H9 (cell line): ENCODE measurements at regions not wholly inside any gene's neighbourhood (a gene's known extent, or its start where the extent isn't known, plus 50 kb on each side); places are given as distances from the start of the nearest gene placed in this dataset.
A peak's percentile ranks its signal among the peaks of the same experiment; 100 is the strongest.

Experiments used
- DNase-seq: peaks from one replicate; pipeline ENCODE4 v3.0.0-alpha.2; 2017
- H2AFZ ChIP-seq: one replicate; pipeline ENCODE4 v1.6.1; 2013; ENCODE audit warnings: mild to moderate bottlenecking, low read length, control low read depth, moderate library complexity
- H2AK5ac ChIP-seq: 2 replicates; pipeline ENCODE4 v1.6.1; 2013; ENCODE audit warnings: low read length, control low read depth, mixed read lengths; ENCODE audit not compliant: insufficient read length
- H2BK120ac ChIP-seq: one replicate; pipeline ENCODE4 v1.6.1; 2013; ENCODE audit warnings: low read depth, mild to moderate bottlenecking, low read length, control low read depth, inconsistent platforms; ENCODE audit not compliant: poor library complexity, severe bottlenecking
- H2BK12ac ChIP-seq: 2 replicates; pipeline ENCODE4 v1.6.1; 2013; ENCODE audit warnings: low read length, control low read depth, mixed read lengths, low read depth; ENCODE audit not compliant: insufficient read length
- H2BK15ac ChIP-seq: 2 replicates; pipeline ENCODE4 v1.6.1; 2013; ENCODE audit warnings: low read depth, low read length, control low read depth
- H2BK20ac ChIP-seq: one replicate; pipeline ENCODE4 v1.6.1; 2013; ENCODE audit warnings: low read depth, mild to moderate bottlenecking, low read length, control low read depth, inconsistent platforms; ENCODE audit not compliant: poor library complexity, severe bottlenecking
- H2BK5ac ChIP-seq: 2 replicates; pipeline ENCODE4 v1.6.1; 2013; ENCODE audit warnings: low read length, control low read depth, mixed read lengths; ENCODE audit not compliant: insufficient read length
- H3K14ac ChIP-seq: 2 replicates; pipeline ENCODE4 v1.6.1; 2013; ENCODE audit warnings: low read length, control low read depth; ENCODE audit not compliant: insufficient read depth
- H3K18ac ChIP-seq: 2 replicates; pipeline ENCODE4 v1.6.1; 2013; ENCODE audit warnings: low read depth, mild to moderate bottlenecking, mixed read lengths, low read length, control low read depth; ENCODE audit not compliant: insufficient read length
- H3K23ac ChIP-seq: 2 replicates; pipeline ENCODE4 v1.6.1; 2013; ENCODE audit warnings: low read length, control low read depth, mixed read lengths, low read depth; ENCODE audit not compliant: insufficient read length
- H3K23me2 ChIP-seq: 2 replicates; pipeline ENCODE4 v1.6.1; 2013; ENCODE audit warnings: low read depth, mild to moderate bottlenecking, mixed read lengths, low read length, control low read depth; ENCODE audit not compliant: insufficient read length, poor library complexity, severe bottlenecking
- H3K27ac ChIP-seq: 2 replicates; pipeline ENCODE4 v1.5.1; 2013; ENCODE audit warnings: low read length, control low read depth, mixed read lengths, low read depth; ENCODE audit not compliant: insufficient read length
- H3K27me3 ChIP-seq: 2 replicates; pipeline ENCODE4 v1.6.1; 2013; ENCODE audit warnings: low read length, control low read depth, inconsistent platforms; ENCODE audit not compliant: insufficient read depth
- H3K4ac ChIP-seq: 2 replicates; pipeline ENCODE4 v1.6.1; 2013; ENCODE audit warnings: low read depth, mild to moderate bottlenecking, control low read depth, inconsistent platforms, low read length, moderate library complexity
- H3K4me1 ChIP-seq: 2 replicates; pipeline ENCODE4 v1.6.1; 2013; ENCODE audit warnings: low read length, control low read depth, inconsistent platforms; ENCODE audit not compliant: insufficient read depth
- H3K4me2 ChIP-seq: 2 replicates; pipeline ENCODE4 v1.6.1; 2013; ENCODE audit warnings: low read length, control low read depth, mixed read lengths; ENCODE audit not compliant: insufficient read length, insufficient read depth
- H3K56ac ChIP-seq: 2 replicates; pipeline ENCODE4 v1.6.1; 2013; ENCODE audit warnings: low read depth, mild to moderate bottlenecking, mixed read lengths, low read length, control low read depth; ENCODE audit not compliant: insufficient read length
- H3K79me1 ChIP-seq: 2 replicates; pipeline ENCODE4 v1.6.1; 2013; ENCODE audit warnings: low read depth, mild to moderate bottlenecking, moderate library complexity, low read length, control low read depth, inconsistent platforms; ENCODE audit not compliant: insufficient read depth, poor library complexity, severe bottlenecking
- H3K79me2 ChIP-seq: 2 replicates; pipeline ENCODE4 v1.6.1; 2013; ENCODE audit warnings: low read length, control low read depth, inconsistent platforms; ENCODE audit not compliant: insufficient read depth
- H3K9ac ChIP-seq: 2 replicates; pipeline ENCODE4 v1.6.1; 2013; ENCODE audit warnings: low read length, control low read depth, mixed read lengths; ENCODE audit not compliant: insufficient read length; ENCODE audit errors: extremely low read depth
- H3K9me3 ChIP-seq: one replicate; pipeline ENCODE4 v1.6.1; 2013; ENCODE audit warnings: low read depth, low read length, inconsistent platforms; ENCODE audit not compliant: control insufficient read depth
- H3T11ph ChIP-seq: one replicate; pipeline ENCODE4 v1.6.1; 2013; ENCODE audit warnings: mild to moderate bottlenecking, low read length, control low read depth, inconsistent platforms
- H4K20me1 ChIP-seq: one replicate; pipeline ENCODE4 v1.6.1; 2013; ENCODE audit not compliant: control insufficient read depth, insufficient read length, insufficient read depth
- H4K5ac ChIP-seq: 2 replicates; pipeline ENCODE4 v1.6.1; 2013; ENCODE audit warnings: low read depth, mild to moderate bottlenecking, mixed read lengths, low read length, control low read depth; ENCODE audit not compliant: insufficient read length
- H4K8ac ChIP-seq: replicated peaks from 2 replicates; pipeline ENCODE4 v1.6.1; 2013; ENCODE audit warnings: low read length, control low read depth, mixed read lengths, low read depth; ENCODE audit not compliant: insufficient read length
- H4K91ac ChIP-seq: 2 replicates; pipeline ENCODE4 v1.6.1; 2013; ENCODE audit warnings: low read depth, mild to moderate bottlenecking, moderate library complexity, mixed read lengths, low read length, control low read depth; ENCODE audit not compliant: insufficient read length
- H3K27ac Mint-ChIP-seq, 3 experiments: 2 replicates in 2 of 3; 3 replicates in 1 of 3; pipeline ENCODE4 v1.8.0; 2020 to 2021; ENCODE audit warnings: mixed read lengths in 3 of 3, mild to moderate bottlenecking in 1 of 3, moderate library complexity in 1 of 3
- H3K27me3 Mint-ChIP-seq: 2 replicates; pipeline ENCODE4 v1.8.0; 2021; ENCODE audit warnings: low read depth, mild to moderate bottlenecking, moderate library complexity, mixed read lengths
- H3K36me3 Mint-ChIP-seq, 3 experiments: 2 replicates in 2 of 3; 3 replicates in 1 of 3; pipeline ENCODE4 v1.8.0; 2020 to 2021; ENCODE audit warnings: low read depth in 3 of 3, mixed read lengths in 3 of 3; ENCODE audit not compliant: insufficient read depth in 1 of 3
- H3K4me1 Mint-ChIP-seq, 2 experiments: 2 replicates each; pipeline ENCODE4 v1.8.0; 2020; ENCODE audit warnings: mixed read lengths in 2 of 2
- H3K4me3 Mint-ChIP-seq, 2 experiments: 2 replicates in 1 of 2; 3 replicates in 1 of 2; pipeline ENCODE4 v1.8.0; 2020 to 2021; ENCODE audit warnings: mild to moderate bottlenecking in 2 of 2, mixed read lengths in 2 of 2, moderate library complexity in 1 of 2
- H3K9me3 Mint-ChIP-seq, 2 experiments: 2 replicates in 1 of 2; 3 replicates in 1 of 2; pipeline ENCODE4 v1.8.0; 2020; ENCODE audit warnings: mild to moderate bottlenecking in 2 of 2, mixed read lengths in 2 of 2, moderate library complexity in 1 of 2
- CTCF ChIP-seq: fragments of 200-600 bp; sonication (generic); conservative IDR thresholded peaks from 3 replicates; pipeline ENCODE4 v1.8.0; 2021; ENCODE audit warnings: antibody characterized with exemption, mild to moderate bottlenecking
- WGBS: extraction: QIAGEN DNeasy Blood & Tissue Kit; methylation state at CpG from one replicate; pipeline ENCODE4 v1.1.7; 2013; ENCODE audit warnings: missing lambda C conversion rate, low lambda C conversion rate, mixed read lengths; ENCODE audit not compliant: insufficient read length; ENCODE audit errors: extremely low coverage; 5-methylcytosine and 5-hydroxymethylcytosine counted together

GRCh38 chr1:215502081-215502480 lies 65.0 kb upstream of the KCTD3 start:
- no peak for TF ChIP-seq CTCF
- no peaks in the 10 kb centered on the region for H3K4me1 Mint-ChIP-seq

More at GRCh38 chr1:215502081-215502480, 65.0 kb upstream of the KCTD3 start:
- Histone ChIP-seq H3K79me1 (no peaks in the 10 kb centered on the region), H4K5ac (no peak overlapping the region), H2AFZ (no peak overlapping the region), H3K27me3 (no peaks in the 10 kb centered on the region), H4K20me1 (no peaks in the 10 kb centered on the region), H3K23ac (no peak overlapping the region), H3K9ac (no peak overlapping the region), H2AK5ac (no peak overlapping the region), H3K4me2 (no peak overlapping the region), H3K56ac (no peak overlapping the region), H3K14ac (no peak overlapping the region), H4K91ac (no peak overlapping the region), H3K18ac (no peak overlapping the region), H3K9me3 (no peaks in the 10 kb centered on the region), H2BK12ac (no peak overlapping the region), H2BK5ac (no peak overlapping the region), H3T11ph (no peak overlapping the region), H2BK15ac (no peak overlapping the region), H3K4me1 (no peaks in the 10 kb centered on the region), H3K79me2 (no peaks in the 10 kb centered on the region), H3K27ac (no peak overlapping the region), H3K23me2 (no peaks in the 10 kb centered on the region), H4K8ac (no peak overlapping the region), H2BK120ac (no peak overlapping the region), H2BK20ac (no peak overlapping the region), H3K4ac (no peak overlapping the region)
- WGBS: no CpG with 5 or more reads among the region's 1 CpG
- Mint-ChIP-seq H3K4me3 (no peak overlapping the region), H3K27ac (peak overlapping the region in 1 of 3 experiments; percentile 70; a peak in 1 of 7 replicates), H3K27me3 (no peaks in the 10 kb centered on the region), H3K36me3 (0 out of 7 replicates have a peak, but pooled peaks cover 0 to 4% (median 0%) of the 10 kb centered on the region in 3 experiments), H3K9me3 (no peaks in the 10 kb centered on the region)
- no peak for DNase-seq
